Adrenal gland (tissue), 9 donors: ENCODE measurements at regions not wholly inside any gene's neighbourhood (a gene's known extent, or its start where the extent isn't known, plus 50 kb on each side); places are given as distances from the start of the nearest gene placed in this dataset.
A peak's percentile ranks its signal among the peaks of the same experiment; 100 is the strongest.

Source experiments
- DNase-seq, 7 donors: peaks; one replicate each; pipeline ENCODE4 v3.0.0-alpha.2; 2019 to 2020
- H3K27ac ChIP-seq, 5 donors: fragments of 200-600 bp; sonication (generic) in 4 of 5; 1 replicate in 3 of 5; 2 replicates in 2 of 5; pipeline versions ENCODE4 v1.5.1 to v1.8.0; 2016 to 2020; ENCODE audit warnings: mild to moderate bottlenecking in 1 of 5
- H3K27me3 ChIP-seq: fragments of 200-600 bp; 2 replicates; pipeline ENCODE4 v1.8.0; 2021
- H3K36me3 ChIP-seq, 2 donors: fragments of 200-600 bp; replicated peaks in 1 of 2; 1 replicate in 1 of 2; 2 replicates in 1 of 2; pipeline versions ENCODE4 v1.5.1 to v1.8.0; 2018 to 2022
- H3K4me1 ChIP-seq, 2 donors: fragments of 200-600 bp; replicated peaks in 1 of 2; 1 replicate in 1 of 2; 2 replicates in 1 of 2; pipeline versions ENCODE4 v1.5.1 to v1.8.0; 2018 to 2021
- H3K4me3 ChIP-seq, 4 donors: fragments of 200-600 bp; sonication (generic) in 3 of 4; one replicate each; pipeline ENCODE4 v1.5.1; 2016 to 2018
- H3K9me3 ChIP-seq, 3 donors: fragments of 200-600 bp; sonication (generic) in 1 of 3; replicated peaks in 1 of 3; 1 replicate in 2 of 3; 2 replicates in 1 of 3; pipeline versions ENCODE4 v1.5.1 to v1.8.0; 2016 to 2021
- POLR2A ChIP-seq, 2 donors: fragments of 450-650 bp; IDR thresholded peaks; one replicate each; pipeline ENCODE4 v1.6.1; 2017; ENCODE audit warnings: antibody characterized with exemption in 2 of 2, mild to moderate bottlenecking in 2 of 2, moderate library complexity in 1 of 2
- WGBS, 4 donors: extraction: QIAGEN DNeasy Blood & Tissue Kit in 2 of 4; methylation state at CpG; one replicate each; pipeline versions ENCODE4 v1.1.5 to v1.1.7; 2013 to 2017; 5-methylcytosine and 5-hydroxymethylcytosine counted together
- intact Hi-C, 2 donors: fragments of 100-400 bp; cut with DNase I; formaldehyde crosslinking; loops; one replicate each; pipeline versions ENCODE4 v1.14.1 to v1.15.0; 2022 to 2023
- TF ChIP-seq, protein P1 (sequence below), 6 experiments: fragments of 450-650 bp in 4 of 6; fragments of 200-600 bp in 2 of 6; sonication (generic) in 1 of 6; IDR thresholded peaks; 1 replicate in 5 of 6; 2 replicates in 1 of 6; pipeline versions ENCODE4 v1.5.1 to v1.8.0; 2016 to 2021; ENCODE audit warnings: antibody characterized with exemption in 6 of 6, mild to moderate bottlenecking in 2 of 6, moderate library complexity in 1 of 6
- donor health status: healthy with polysubstance abuse.
- donor health status: Bipolar disorder and iron deficiency.
- donor health status: DM: yes; HTN: yes; CAD: no.
- donor health status: DM: no; HTN: no; CAD: no.
- donor health status: DM: no; HTN: no; CAD: no.

GRCh38 chr4:169823685-169824084 is 65.9 kb upstream of the HPF1 start:
- H3K27ac ChIP-seq, result no peak overlapping the region
- H3K27me3 ChIP-seq, result peaks cover 3% of the 10 kb centered on the region
- H3K4me3 ChIP-seq, result no peak overlapping the region
- intact Hi-C loops, result no loop called here
- no peak for TF ChIP-seq POLR2A (IDR thresholded peaks at IDR 0.05)
- TF ChIP-seq, protein P1, sequence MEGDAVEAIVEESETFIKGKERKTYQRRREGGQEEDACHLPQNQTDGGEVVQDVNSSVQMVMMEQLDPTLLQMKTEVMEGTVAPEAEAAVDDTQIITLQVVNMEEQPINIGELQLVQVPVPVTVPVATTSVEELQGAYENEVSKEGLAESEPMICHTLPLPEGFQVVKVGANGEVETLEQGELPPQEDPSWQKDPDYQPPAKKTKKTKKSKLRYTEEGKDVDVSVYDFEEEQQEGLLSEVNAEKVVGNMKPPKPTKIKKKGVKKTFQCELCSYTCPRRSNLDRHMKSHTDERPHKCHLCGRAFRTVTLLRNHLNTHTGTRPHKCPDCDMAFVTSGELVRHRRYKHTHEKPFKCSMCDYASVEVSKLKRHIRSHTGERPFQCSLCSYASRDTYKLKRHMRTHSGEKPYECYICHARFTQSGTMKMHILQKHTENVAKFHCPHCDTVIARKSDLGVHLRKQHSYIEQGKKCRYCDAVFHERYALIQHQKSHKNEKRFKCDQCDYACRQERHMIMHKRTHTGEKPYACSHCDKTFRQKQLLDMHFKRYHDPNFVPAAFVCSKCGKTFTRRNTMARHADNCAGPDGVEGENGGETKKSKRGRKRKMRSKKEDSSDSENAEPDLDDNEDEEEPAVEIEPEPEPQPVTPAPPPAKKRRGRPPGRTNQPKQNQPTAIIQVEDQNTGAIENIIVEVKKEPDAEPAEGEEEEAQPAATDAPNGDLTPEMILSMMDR (IDR thresholded peaks at IDR 0.05), result no peak
- H3K4me1 ChIP-seq, result peaks cover 0 to 7% of the 10 kb centered on the region in 2 donors
- no peaks in the 10 kb centered on the region for H3K9me3 ChIP-seq
- WGBS, 4 donors, result 19 to 53% (median 24%) methylated on average over 3 to 7 of the region's 7 CpGs
- peak in 6 of 7 donors; percentile 22 to 55 (median 38) for DNase-seq
- no peaks in the 10 kb centered on the region for H3K36me3 ChIP-seq

DNA sequence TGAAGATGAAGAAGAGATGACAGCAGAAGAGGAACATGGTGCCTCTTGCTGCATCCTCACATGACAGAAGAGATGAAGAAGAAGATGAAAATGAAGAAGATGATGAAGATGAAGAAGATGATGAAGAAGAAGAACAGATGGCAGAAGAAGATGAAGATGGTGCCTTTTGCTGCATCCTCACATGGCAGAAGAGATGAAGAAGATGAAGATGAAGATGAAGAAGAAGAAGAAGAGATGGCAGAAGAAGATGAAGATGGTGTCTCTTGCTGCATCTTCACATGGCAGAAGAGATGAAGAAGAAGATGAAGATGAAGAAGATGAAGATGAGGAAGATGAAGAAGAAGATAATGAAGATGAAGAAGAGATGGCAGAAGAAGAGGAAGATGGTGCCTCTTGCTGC is 63.7 kb upstream of the HPF1 start:
- H3K27me3 ChIP-seq, result peaks cover 3% of the 10 kb centered on the region
- no peak overlapping the region for H3K27ac ChIP-seq
- no peak overlapping the region for H3K4me3 ChIP-seq
- H3K4me1 ChIP-seq, result peaks cover 0 to under 1% of the 10 kb centered on the region in 2 donors
- intact Hi-C loops, result no loop called here
- no peaks in the 10 kb centered on the region for H3K9me3 ChIP-seq
- TF ChIP-seq, protein P1 (IDR thresholded peaks at IDR 0.05), result no peak
- TF ChIP-seq POLR2A (IDR thresholded peaks at IDR 0.05), result no peak
- H3K36me3 ChIP-seq, result no peaks in the 10 kb centered on the region
- DNase-seq, result no peak

GRCh38 chr4:169818063-169818679 is 60.4 kb upstream of the HPF1 start:
- intact Hi-C loops, result no loop called here
- TF ChIP-seq, protein P1 (IDR thresholded peaks at IDR 0.05), result no peak
- no peak for TF ChIP-seq POLR2A (IDR thresholded peaks at IDR 0.05)
- Histone ChIP-seq H3K9me3 (no peaks in the 10 kb centered on the region), H3K4me3 (no peak overlapping the region), H3K4me1 (no peaks in the 10 kb centered on the region), H3K27me3 (peaks cover 3% of the 10 kb centered on the region), H3K27ac (no peak overlapping the region), H3K36me3 (no peaks in the 10 kb centered on the region)
- 40 to 48% (median 44%) methylated on average over 6 of the region's 6 CpGs for WGBS, 4 donors
- no peak for DNase-seq

DNA sequence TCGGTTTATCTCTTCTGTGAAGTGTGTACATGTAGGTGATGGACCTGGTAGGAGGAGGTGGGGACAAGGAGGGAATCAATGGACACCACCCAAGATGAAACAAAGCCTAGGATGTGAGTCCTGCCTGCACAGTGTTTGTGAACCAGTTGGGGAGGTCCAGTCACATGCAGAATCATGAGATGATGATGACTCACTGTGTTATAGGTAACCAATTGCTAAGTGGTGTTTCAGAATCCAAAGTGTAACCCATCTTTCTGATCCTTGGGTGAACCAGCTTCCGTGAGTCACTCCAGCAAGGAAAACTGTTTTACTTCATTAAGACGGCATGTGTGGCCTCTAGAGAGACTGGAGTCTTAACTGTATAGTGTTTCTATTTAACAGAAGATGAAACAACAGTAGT is 57.9 kb upstream of the HPF1 start:
- intact Hi-C loops, result no loop called here
- no peak for DNase-seq
- Histone ChIP-seq H3K4me3 (no peak overlapping the region), H3K27me3 (no peaks in the 10 kb centered on the region), H3K27ac (no peak overlapping the region), H3K36me3 (no peaks in the 10 kb centered on the region), H3K4me1 (no peaks in the 10 kb centered on the region), H3K9me3 (no peaks in the 10 kb centered on the region)
- WGBS, 4 donors, result 54 to 60% (median 55%) methylated on average over 3 of the region's 3 CpGs
- TF ChIP-seq, protein P1 (IDR thresholded peaks at IDR 0.05), result no peak
- TF ChIP-seq POLR2A (IDR thresholded peaks at IDR 0.05), result no peak
